22Rv1 (cell line): ENCODE measurements at regions not wholly inside any gene's neighbourhood (a gene's known extent, or its start where the extent isn't known, plus 50 kb on each side); places are given as distances from the start of the nearest gene placed in this dataset.

Source experiments
- ZFX ChIP-seq: fragments of 450-650 bp; IDR thresholded peaks from 2 replicates; pipeline ENCODE4 v1.6.1; 2017; ENCODE audit warnings: antibody characterized with exemption, borderline replicate concordance
- TF ChIP-seq, protein P1 (sequence below): fragments of 450-650 bp; IDR thresholded peaks from 2 replicates; pipeline ENCODE4 v1.5.1; 2017; ENCODE audit warnings: mild to moderate bottlenecking

DNA sequence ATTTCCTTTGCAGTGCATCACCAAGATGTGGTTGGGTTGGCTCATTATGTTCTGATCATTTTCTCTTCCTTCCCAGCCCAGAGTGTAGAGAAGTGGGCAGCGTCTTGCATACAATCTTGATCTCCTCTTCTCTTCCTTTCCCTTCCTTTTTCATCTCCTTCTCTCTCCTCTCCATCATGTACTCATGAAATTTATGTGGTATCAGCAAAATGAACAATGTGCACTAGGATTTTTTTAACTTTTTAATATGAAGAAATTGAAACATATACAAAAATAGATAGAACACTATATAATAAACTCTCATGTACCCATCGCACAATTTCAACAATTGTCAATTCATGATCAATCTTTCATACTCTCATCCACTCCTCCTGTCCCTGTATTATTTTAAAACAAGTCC lies 593.5 kb downstream of the BCOR start:
- TF ChIP-seq, protein P1, sequence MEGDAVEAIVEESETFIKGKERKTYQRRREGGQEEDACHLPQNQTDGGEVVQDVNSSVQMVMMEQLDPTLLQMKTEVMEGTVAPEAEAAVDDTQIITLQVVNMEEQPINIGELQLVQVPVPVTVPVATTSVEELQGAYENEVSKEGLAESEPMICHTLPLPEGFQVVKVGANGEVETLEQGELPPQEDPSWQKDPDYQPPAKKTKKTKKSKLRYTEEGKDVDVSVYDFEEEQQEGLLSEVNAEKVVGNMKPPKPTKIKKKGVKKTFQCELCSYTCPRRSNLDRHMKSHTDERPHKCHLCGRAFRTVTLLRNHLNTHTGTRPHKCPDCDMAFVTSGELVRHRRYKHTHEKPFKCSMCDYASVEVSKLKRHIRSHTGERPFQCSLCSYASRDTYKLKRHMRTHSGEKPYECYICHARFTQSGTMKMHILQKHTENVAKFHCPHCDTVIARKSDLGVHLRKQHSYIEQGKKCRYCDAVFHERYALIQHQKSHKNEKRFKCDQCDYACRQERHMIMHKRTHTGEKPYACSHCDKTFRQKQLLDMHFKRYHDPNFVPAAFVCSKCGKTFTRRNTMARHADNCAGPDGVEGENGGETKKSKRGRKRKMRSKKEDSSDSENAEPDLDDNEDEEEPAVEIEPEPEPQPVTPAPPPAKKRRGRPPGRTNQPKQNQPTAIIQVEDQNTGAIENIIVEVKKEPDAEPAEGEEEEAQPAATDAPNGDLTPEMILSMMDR = no peak
- TF ChIP-seq ZFX = no peak
